Astrocyte (in vitro differentiated cells and primary cell): ENCODE measurements at regions not wholly inside any gene's neighbourhood (a gene's known extent, or its start where the extent isn't known, plus 50 kb on each side); places are given as distances from the start of the nearest gene placed in this dataset.

Experiments used
- EZH2 ChIP-seq: IDR thresholded peaks from 2 replicates; pipeline ENCODE4 v1.6.1; 2012; ENCODE audit warnings: mild to moderate bottlenecking, low read length, inconsistent platforms; ENCODE audit not compliant: insufficient read depth
- TF ChIP-seq, protein P1 (sequence below): IDR thresholded peaks from 2 replicates; pipeline ENCODE4 v1.5.1; 2011; ENCODE audit warnings: low read depth, mild to moderate bottlenecking, inconsistent platforms, low read length, moderate library complexity; ENCODE audit not compliant: insufficient read depth

DNA sequence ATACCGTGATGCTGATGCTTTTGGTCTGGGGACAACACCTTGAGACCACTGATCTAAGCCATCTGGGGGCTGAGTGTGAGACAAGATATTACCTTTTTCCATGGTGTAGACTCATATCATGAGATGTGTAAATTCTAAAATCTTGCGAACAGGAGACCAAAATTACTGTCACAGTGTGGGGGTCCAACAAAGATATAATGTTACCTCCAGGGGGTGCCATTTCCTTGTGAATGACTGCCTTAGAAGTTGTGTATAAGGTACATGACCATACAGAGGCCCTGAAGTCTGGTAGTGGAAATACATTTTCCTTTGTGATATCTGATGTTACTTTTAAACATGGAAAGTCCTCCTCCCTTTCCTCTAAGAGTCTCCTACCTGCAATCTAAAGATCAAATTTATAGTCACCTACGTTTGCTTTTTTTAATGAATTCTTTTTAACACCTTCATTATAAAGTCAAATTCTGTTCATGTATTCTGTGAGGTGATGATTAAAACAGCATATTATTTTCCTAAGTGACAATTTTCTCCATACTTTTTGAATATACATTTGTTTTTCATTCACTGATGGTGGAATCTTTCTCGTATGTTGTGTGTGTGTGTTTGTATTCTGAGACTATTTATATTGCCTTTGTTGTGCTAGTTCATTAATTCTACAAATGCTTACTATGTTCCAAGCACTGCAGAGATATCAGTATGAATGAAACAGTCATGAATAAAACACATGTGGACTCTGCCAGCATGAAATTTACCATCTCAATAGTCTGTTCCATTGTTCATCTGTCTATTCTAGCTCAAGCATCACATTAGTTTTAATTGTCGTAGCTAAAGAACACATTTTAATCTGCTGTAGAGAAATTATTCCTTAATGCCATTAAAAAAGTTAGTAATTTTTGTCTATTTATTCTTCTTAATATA, 113.7 kb downstream of the RFC3 start:
- TF ChIP-seq, protein P1, sequence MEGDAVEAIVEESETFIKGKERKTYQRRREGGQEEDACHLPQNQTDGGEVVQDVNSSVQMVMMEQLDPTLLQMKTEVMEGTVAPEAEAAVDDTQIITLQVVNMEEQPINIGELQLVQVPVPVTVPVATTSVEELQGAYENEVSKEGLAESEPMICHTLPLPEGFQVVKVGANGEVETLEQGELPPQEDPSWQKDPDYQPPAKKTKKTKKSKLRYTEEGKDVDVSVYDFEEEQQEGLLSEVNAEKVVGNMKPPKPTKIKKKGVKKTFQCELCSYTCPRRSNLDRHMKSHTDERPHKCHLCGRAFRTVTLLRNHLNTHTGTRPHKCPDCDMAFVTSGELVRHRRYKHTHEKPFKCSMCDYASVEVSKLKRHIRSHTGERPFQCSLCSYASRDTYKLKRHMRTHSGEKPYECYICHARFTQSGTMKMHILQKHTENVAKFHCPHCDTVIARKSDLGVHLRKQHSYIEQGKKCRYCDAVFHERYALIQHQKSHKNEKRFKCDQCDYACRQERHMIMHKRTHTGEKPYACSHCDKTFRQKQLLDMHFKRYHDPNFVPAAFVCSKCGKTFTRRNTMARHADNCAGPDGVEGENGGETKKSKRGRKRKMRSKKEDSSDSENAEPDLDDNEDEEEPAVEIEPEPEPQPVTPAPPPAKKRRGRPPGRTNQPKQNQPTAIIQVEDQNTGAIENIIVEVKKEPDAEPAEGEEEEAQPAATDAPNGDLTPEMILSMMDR: peak; percentile 74
- TF ChIP-seq EZH2: no peak
